NCI-H1417 (cell line): ENCODE measurements at regions not wholly inside any gene's neighbourhood (a gene's known extent, or its start where the extent isn't known, plus 50 kb on each side); places are given as distances from the start of the nearest gene placed in this dataset.

Source experiments
- DNase-seq, 3 experiments: peaks; one replicate each; lab custom pipeline; 2025; lab: John Stamatoyannopoulos, UW

DNA sequence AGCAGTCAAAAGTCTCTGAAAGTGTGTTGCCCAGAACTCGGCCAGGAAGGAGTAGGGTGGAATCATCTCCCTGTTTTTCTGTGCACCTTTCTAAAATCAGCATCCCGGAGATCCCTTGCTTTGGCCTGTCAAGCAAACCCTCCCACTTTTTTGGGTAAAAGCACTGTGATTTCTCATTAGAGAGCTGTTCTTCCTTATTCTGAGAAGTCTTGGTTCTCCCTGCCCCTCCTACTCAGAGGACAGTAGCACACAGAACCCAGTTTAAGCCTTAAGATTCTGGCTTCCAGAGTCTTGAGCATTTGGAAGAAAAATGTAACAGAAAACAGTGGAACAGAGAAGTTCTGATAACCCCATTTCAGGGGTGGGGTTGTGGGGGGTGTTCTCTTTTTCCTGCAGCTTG is 52.6 kb upstream of the KATNAL1 start:
- no peak for DNase-seq

DNA sequence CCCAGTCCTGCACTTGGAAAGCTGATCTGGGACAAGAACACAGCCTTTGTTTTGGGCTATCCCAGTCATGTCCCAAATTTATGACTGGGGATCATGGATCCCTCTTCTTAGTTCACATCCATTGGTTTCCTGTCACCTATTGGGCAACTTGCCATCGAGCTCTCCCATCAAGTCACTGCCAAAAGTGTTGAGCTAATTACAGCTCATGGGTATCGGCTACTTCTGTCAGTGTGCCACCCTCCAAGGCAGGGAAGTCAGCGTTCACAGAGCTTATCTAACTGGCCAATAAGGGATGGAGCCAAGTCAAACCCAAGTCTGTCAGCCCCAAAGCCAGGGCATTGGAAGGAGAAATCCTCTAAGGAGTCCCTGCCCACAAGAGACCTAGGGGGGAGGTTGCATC is 53.2 kb upstream of the KATNAL1 start:
- DNase-seq, result no peak

DNA sequence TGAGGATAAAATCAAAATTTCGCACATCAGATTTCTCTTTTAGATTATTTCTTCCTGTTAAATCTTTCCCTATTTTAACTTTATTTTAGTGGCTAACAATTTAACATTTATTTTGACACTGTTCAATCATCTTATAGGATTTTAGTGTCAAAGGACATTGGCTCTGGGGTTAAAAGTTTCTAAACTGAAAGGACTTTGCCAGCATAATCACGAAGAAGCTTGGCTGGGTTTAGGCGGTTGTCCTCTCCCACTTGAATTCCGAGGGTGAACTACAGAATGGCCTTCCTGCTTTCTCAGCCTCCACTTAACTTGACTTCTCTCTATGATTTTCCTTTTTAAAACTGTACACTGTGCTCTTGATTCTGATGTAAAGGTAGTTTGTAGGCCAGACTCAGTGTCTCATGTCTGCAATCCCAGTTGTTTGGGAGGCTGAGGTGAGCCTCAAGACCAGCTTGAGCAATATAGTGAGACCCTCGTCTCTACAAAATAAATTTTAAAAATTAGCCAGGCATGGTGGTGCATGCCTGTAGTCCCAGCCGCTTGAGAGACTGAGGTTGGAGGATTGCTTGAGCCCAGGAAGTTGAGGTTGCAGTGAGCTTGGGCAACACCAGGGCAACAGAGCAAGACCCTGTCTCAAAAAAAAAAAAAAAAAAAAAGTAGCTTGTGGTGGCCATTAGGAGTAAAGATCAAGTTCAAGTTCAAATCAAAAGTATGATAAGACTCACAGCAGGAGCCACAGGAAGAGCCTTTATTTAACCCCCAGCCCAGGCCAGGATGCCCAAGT is 54.8 kb upstream of the KATNAL1 start:
- no peak for DNase-seq

DNA sequence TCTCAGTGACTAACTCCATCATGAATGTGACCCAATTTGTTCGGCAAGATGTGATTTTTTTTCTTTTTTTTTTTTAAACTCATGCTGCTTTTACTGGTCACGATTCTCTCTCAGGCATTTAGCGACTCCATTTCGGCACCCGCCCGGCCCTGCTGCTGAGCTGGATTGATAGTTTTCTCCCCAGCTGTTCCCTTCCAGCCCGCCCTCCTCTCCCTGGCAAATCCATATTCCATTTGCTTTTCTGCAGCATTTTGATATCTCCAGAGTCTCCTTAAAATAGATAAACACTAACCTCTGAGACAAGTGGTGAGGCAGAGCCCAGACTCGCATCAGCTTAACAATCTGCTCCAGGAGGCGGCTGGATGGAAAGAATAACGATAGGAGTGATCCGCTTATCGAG is 55.5 kb upstream of the KATNAL1 start:
- no peak for DNase-seq

DNA sequence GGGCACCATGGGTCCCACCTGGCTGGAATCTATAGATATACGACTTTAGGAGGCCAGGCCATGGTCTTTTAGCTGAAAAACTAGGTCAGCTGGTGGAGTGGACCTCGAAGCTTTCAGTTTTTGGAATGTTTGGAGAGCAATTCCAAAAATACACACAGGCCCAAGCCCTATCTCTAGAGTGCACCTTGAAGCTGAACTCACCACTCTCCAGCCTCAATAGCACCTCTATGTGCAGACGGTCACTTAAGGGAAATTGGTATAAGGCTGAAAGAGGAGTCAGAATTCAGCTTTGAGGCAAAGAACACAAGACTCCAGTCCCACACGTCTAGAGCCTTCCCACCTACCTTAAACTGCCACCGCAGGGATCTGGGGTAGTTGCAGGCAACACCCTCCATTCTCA is 56.4 kb upstream of the KATNAL1 start:
- no peak for DNase-seq

DNA sequence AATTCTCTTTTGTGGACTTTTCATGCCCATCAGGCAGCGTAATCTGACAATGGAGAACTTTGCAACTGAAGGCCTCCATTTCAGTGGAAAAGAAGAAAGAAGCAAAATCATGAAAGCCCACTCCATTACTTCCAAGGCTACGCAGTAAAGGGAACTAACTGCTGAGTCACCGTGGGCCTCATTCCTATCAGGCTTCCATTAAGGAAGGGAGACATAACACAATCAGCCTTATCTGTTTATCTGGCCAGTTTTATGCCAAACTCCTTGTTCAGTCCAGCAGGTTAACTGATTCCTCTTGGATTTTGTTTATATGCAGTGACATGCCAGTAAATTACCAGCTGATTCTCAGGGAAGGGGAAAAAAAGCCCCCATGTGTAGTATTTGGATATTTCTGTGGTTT is 56.8 kb upstream of the KATNAL1 start:
- DNase-seq, result no peak

DNA sequence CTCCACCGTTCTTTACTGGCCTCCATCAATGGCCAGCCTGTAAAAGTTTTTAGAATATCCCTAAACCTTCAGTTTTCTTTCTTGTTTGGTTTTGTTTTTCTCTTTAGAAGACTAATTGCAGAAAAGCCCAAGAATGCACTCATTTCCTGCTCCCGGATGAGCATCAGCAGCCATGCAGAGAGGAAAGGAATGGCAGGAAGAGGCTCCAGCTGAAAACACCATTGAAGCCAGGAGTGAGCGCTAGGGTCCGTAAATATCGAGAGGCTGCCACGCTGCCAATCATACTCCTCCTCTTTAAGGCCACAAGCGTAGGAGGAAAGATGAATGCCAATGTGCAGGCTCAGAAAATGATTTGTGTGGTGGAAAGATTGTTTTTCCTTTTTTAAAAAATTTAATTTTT is 57.4 kb upstream of the UBE2L5 start:
- no peak for DNase-seq

DNA sequence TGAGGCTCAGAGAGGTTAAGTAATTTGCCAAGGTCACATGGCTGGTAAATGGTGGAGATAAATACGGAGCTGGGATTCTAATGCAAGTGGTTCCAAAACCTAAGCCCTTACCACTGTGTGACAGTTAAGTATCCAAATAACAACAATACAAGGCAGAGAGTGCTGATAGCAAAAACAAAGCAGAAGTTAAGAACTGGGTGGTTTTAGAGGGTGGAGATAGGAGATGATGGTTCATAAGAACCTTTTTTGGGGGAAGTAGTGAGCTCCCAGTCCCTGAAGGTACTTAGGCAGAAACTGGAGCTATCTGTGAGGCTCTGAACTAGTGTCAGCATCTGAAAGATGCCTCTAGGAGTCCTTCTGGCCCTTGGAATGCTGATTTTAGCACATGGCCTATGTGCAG is 56.2 kb upstream of the UBE2L5 start:
- DNase-seq, result no peak

DNA sequence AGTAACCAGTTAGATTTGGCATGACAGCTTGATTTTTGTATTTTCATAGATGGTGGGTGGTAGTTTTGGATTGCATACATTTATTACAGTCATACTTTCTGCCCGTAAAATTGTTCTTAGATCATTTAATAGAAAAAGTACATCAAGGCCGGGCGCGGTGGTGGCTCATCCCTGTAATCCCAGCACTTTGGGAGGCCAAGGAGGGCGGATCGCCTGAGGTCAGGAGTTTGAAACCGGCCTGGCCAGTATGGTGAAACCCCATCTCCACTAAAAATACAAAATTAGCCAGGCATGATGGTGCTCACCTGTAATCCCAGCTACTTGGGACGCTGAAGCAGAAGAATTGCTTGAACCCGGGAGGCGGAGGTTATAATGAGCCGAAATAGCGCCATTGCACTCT is 55.0 kb upstream of the UBE2L5 start:
- DNase-seq, result no peak

DNA sequence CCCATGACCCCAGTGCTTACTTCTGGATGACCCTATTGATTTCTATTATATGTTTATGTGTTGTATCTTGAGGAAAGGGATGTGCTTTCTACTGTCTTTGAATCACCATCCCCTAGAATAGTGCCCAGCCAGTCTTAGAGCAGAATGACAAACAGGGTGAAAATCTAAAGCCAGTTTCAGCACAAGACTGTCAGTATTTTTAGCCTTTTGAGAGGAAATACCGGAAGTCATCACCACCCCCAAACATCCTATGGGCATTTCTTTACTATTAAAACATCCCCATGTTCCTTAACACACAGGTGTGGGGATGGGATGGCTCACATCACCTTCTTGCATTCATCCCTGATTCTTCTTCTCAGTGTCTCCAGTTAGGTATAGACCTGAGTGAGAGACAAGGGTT is 52.1 kb upstream of the UBE2L5 start:
- no peak for DNase-seq

DNA sequence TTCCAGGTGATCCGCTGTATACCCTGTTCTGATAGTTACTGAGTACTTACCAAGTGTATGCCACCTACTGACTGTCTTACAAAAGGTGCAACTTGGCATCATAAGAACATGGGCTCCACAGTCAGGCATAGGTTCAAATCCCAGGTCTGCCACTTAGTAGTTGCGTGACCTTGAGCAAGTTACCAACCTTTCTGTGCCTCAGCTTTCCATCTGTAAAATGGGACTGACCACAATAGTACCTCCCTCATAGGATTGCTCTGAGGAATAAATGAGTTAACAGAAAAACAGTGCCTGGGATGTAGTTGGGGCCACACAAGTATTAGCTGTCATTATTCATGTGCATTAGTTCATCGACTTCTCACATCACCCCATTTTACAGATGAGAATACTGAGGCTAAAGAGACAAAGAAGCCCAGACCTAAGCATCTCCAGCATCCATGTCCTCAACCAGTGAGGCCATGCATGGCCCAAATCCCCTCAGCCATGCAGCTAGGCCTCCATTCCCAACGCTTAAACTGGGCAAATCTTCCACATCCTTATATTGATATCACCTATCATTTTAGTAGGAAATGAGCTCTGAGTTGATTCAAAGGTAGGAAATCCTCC is 51.3 kb upstream of the UBE2L5 start:
- DNase-seq, result no peak

DNA sequence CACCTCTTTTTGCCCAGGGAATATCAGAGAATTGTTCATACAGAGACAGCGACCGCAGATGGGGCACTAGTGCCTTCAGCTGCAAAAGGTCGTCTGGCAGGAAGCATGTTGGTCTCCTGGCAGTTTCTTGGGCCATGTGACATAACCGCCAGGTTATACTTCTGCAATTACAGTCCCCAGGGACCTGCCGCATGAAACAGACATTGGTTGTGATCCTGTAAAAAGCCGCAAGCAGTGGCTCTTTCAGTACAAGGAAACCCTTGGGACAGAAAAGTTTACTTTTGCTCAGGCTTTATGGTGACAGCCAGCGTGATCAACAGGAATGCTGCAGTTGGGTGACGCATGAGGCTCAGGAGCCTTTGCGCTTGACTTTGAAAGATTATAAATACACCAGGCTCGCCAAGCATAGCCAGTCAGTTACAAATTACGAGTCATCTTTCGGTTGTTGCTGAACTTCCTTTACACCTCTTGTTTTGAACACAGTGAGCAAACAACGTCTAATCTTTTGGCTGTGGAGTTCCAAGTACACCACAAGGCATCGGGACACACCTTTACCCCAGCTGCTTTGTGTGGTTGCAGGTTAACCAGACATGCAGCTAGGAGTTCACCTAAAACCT is 50.5 kb upstream of the UBE2L5 start:
- DNase-seq, result peak in 1 of 3 experiments; percentile 70
